ENCODE measurements at regions not wholly inside any gene's neighbourhood (a gene's known extent, or its start where the extent isn't known, plus 50 kb on each side); places are given as distances from the start of the nearest gene placed in this dataset.

DNA sequence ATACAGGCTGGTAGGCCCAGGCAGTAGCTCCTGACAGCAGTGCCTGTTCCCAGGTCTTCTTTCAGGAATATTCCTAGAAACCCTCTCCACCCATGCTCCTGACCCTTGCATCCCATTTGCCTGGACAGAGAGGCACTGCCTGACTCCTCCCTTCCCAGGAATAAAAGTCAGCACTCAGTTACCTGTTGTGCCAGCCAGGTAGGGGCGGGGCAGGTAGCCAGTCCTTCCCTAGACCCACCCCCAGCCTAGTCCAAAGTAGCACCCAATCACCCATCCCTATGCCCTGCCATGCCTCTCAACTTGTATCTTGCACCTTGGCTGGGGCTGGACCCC lies 129.9 kb downstream of the MRPL14 start:
- DNase-seq = no peak

DNA sequence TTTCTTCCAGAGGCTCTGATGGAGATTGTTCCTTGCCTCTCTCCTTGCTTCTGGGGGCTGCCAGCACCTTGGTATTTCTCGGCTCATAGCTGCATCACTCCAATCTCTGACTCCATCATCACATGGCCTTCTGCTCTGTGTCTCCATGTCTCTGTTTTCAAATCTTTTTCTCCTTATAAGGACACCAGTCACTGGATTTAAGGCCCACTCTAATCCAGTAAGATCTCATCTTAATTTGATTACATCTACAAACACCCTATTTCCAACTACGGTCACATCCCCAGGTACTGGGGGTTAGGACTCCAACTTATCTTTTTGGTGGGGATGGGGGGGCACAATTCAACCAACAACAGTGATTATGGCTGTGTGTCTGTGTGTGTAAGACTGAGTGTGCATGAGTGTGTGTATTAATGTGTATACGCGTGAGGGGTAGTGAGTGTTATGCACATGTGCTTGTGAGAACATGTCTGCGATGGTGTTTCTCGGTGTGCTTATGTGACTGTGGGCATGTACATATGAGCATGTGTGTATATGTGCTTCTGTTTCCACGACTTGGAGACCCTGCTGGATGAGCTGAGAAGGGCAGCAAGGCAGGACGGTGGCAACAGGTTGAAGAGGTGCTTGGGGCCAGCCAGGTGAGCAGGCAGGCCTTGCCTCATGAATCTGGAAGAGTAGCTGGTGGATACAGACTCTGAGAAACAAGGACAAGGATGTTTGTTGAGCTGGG lies 130.5 kb downstream of the MRPL14 start:
- DNase-seq = no peak

- DNase-seq = no peak
Measured at GRCh38 chr6:43995137-43995536, 132.1 kb downstream of the MRPL14 start.

GRCh38 chr6:43993881-43994523 lies 133.2 kb downstream of the MRPL14 start:
- DNase-seq = no peak

- DNase-seq = no peak
Measured at GRCh38 chr6:43992783-43993644, 134.2 kb downstream of the MRPL14 start.

DNA sequence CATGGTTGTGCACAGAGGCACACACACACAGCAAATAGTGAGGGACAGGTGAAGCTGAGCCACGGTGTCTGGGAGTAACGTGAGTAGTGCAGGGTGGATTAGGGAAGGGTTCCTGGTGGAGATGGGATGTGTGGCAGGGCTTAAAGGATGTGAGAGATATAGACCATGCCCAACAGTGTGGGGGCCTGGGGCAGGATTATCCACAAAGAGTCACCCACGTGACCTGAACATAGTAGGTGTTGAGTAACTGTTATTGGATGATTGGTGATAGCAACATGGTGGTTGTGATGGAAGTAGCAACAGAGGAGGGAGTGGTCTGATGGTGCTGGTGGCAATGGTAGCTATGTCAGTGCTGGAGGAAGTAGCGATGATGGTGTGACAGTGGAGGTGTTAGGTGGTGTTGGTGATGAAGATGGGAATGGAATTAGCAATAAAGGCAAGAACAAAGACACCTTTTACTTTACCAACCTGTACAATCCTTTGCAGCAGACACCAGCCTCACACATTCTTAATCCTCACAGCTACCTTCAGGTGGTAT lies 135.1 kb downstream of the MRPL14 start:
- no peak for DNase-seq

DNA sequence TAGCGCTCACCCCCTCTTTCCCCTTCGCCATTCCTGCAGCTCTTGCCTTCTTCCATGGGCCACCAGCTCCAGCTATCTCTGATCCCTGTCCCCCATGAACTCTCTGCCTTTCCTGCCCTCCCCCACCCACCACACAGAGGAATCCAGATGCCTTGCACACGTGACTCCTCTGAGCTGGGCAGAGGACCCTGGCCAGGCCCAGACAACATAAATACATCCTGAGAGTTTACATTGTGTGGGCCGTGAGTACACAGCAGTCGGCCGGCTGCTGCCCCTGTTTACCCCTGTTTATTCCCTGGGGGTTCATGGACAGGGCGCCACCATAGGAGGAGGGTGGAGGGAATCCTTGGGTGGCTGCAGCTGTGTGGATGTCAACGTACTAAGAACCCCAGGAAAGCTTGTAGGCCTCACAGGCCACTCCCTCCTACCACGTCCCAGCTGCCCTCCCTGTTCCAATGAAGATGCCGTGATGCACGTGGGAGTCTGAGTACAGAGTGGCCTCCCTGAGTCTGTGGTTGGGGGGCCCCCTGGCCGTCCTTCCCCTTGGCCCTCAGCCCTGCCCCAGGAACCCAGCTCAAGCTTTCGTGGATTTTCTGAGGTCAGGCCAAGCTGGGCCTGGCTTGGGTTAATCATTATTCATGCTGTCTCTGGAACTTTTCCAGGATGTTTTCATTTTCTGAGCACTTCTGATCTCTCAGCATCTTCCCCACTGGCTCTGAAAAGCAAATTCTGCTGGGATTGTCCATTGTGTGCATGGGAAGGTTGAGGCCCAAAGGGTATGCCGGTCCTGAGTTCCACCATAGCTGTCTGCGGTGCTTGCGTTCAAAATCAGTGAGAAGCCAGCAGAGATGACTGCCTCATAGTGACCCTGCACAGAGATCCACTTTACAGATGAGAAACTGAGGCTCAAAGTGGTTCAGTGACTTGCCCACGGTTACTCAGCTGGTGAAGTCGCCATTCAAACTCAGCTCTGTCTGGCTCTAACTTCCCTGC lies 136.3 kb downstream of the MRPL14 start:
- DNase-seq = no peak

DNA sequence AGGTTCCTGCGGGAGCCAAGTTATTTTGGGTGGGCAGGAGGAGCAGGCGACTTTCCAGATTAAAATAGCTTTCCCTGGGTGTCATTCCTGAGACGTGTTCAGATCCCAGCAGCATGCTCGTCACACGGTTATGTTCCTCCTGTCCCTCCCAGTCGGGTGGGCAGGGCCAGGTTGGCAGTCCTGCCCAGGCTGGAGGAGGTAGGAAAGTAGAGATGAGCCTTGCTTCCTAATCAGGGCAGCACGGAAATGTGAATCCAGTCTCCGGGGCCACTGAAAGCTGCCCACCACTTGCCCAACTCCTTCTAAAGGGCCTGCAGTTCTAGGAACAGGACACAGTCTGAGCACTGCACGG lies 137.0 kb downstream of the MRPL14 start:
- no peak for DNase-seq

DNA sequence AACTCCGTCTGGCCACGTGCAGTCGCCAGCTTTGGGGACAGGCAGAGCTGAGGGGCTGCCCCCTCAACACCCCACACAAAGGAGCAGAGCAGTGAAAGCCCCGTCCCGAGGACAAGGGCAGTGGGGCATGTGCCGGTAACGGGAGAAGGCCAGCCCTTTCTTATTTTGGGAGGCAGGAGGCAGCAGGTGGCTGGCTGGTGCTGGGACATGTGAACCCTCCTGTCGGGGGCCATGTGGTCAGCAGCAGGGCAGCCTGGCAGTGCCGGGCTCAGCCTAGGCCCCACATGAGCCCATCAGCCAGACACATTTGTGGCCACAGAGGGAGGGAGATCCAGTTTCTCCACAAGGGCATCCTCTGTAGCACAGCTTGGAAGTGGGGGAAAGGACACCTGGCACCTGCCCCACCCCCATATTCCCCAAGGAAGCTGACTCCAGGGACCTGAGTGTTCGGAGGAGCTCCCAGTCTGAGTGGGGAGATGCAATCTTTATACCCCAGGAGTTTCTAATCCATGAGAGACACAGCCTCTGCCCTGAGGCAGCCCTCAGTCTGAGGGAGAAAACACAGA lies 137.6 kb downstream of the MRPL14 start:
- no peak for DNase-seq

GRCh38 chr6:43988801-43989200 lies 138.5 kb downstream of the MRPL14 start:
- DNase-seq = no peak

GRCh38 chr6:43987838-43988439 lies 139.3 kb downstream of the MRPL14 start:
- DNase-seq = no peak

DNA sequence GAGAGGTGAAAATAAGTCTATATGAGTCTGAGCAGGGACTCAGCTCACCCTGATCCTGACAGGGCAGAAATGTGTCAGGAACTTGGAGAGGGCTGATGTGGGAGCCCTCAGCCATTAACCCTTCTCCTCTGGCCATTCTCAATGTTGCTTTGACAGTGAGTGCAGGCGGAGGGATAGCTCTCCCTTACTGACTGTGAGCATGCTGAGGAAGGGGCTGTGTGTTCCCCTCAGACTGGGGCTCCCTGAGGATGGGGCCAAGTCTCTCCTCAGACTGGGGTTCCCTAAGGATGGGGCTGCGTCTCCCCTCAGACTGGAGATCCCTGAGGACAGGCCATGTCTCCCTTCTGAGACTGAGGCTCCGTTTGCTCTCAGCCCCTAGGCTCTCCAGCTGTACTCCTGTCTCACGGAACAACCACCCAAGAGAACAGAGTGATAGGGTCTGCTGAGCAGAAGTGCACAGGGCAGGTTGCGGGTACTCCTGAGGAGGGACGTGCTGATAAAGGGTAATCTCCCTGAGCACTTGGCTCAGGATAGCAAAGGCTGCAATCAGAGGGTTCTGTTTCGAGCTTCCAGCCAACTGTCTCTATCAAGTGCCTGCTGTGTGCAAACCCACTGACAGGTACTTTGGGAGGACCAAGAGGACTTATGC lies 141.0 kb downstream of the MRPL14 start:
- no peak for DNase-seq

DNA sequence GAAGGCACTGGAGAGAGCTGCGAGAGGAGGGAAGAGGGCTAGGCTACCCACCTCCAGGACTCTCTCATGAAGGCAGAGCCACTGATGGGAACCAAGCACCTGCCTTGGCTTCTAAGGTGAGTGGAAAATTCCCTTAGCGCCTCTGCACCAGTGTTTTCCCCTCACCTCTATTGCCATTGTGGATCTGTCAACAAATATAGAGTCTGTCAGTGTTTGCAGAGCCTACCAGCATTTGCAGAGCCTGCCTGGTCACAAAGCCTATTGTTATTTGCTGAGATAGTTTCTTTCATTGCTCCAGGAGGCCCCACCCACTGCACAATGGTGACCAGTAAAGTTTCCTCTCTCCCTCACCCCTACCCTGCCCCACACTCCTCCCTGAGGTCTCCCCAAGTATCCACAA lies 141.9 kb downstream of the MRPL14 start:
- no peak for DNase-seq

DNA sequence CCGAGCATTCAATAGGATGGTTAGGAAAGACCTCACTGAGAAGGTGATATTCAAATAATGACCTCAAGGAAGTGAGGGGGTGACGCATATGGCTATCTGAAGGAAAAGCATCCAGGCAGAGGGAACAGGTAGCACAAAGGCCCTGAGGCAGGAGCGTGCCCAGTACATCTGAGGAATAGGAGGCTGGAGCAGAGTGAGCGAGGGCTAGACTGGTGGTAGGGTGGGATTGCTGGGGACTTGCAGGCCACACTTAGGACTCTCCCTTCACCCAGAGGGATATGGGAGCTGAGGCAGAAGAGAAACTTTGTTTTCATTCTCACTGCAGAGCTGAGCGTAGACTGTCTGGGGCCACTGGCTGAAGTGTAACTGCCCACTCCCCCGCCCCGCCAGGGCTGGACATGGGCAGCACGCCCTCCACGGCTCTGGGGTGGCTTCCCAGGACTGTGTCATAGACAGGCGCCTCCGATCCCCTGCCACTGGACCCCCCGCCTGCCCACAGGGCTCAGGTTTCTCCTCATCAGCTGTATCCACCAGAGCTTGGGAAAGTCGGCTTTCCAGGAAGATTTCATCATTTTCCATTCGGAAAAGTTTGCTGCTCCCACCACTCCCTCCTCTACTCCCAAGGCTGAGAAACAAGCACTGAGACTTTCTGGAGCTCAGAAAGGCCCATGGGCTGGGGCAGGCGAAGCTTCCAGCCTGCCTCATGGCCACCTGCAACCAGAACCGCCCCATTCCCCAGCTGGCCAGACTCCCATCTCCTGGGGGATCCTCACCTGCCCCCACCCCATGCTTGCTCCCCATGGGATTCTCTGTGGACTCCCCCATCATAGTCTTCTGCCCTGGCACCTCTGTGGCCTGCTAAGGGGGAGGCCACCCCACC lies 142.6 kb downstream of the MRPL14 start:
- DNase-seq = no peak

- no peak for DNase-seq
Measured at GRCh38 chr6:43983632-43984031, 143.6 kb downstream of the MRPL14 start.

DNA sequence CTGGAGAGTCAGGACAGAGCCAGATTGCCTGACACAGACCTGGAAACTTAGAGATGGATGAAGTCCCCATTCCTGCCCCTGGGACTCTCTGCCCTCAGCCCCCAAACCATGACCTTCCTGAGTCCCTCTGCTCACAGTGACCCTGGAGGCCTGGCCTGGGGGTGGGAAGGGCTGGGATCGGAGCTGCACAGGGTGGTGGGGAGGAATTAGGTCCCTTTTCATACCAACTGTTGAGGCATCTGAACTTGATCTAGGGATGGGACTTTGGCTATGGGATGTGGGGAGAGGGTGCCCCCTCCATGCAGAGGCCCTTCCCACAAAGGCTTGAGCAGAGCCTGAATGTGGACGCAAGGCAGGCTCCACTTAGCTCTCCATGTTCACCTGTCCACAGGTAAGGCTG lies 144.1 kb downstream of the MRPL14 start:
- no peak for DNase-seq

- no peak for DNase-seq
Measured at GRCh38 chr6:43982084-43982625, 145.1 kb downstream of the MRPL14 start.

DNA sequence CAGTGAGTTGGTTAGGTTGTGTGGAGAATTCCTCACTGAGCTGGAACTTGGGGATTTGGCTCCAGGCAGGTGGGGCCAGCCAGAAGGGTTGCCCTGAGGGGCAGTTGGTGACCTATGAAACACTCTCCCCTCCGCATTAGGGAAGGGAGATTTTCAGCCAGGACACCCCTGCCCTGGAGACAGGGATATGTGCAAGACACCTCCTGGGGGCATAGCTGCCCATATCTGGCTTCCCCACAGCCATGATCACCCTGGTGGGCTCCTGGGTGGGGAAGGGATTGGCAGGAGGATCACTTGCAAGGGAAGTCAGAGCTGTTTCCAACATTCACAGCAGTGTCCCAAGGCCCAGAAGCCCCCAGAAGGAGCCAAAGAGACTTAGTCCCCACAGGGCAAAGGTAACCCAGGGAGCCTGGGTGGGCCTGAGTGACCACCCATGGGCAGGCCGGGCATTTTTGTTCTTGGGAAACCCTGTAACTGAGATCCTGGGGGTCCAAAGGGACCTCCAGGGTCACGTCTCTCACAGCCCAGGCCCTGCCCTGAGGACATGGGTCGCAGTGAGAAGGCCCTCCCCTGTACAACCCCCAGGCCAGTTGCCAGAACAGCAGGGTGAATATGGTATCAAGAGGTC lies 145.8 kb downstream of the MRPL14 start:
- no peak for DNase-seq
